RWPE1 (cell line): ENCODE measurements at regions not wholly inside any gene's neighbourhood (a gene's known extent, or its start where the extent isn't known, plus 50 kb on each side); places are given as distances from the start of the nearest gene placed in this dataset.
"Not testable (repeated sequence)": the region's sequence is repeated elsewhere in the genome, so short reads cannot be mapped to it uniquely, and the experiment has no call there.

Experiments used
- CTCF ChIA-PET: fragments of 350-600 bp; sonication (Branson Sonifier 250); formaldehyde crosslinking; extraction: SDS; loops from one replicate; lab custom pipeline; 2021; lab: Yijun Ruan, JAX
- POLR2A ChIA-PET: fragments of 400-600 bp; formaldehyde crosslinking; extraction: SDS; loops from one replicate; lab custom pipeline; 2020; ENCODE audit warnings: antibody characterized with exemption; ENCODE audit not compliant: low non-redundant PET; lab: Yijun Ruan, JAX
- DNase-seq: peaks from one replicate; pipeline ENCODE4 v3.0.0; 2012; ENCODE audit warnings: low spot score
- H3K27ac ChIP-seq: fragments of 450-650 bp; 2 replicates; pipeline ENCODE4 v1.5.1; 2017
- TF ChIP-seq, protein P1 (sequence below): fragments of 450-650 bp; conservative IDR thresholded peaks from 2 replicates; pipeline ENCODE4 v1.5.1; 2017; ENCODE audit warnings: low read depth, mild to moderate bottlenecking

DNA sequence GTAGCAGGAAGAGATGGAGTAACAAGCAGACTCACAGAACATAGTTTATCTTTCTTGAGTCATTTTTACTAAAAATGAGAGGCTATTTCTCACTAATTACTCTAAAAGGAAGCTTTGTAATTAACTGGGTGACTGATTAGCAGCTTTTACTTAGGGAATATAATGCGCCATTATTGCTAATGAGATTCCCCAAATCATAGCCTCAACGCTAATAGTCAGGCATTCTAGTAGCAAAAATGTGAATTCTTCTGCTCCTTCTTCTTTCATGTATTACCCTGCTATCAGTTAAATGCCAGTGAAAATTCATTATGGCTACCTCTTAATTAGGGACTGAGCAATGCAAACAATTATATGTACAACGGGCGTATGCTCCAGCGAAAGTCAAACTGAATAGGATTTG is 349.8 kb downstream of the CDH19 start:
- TF ChIP-seq, protein P1, sequence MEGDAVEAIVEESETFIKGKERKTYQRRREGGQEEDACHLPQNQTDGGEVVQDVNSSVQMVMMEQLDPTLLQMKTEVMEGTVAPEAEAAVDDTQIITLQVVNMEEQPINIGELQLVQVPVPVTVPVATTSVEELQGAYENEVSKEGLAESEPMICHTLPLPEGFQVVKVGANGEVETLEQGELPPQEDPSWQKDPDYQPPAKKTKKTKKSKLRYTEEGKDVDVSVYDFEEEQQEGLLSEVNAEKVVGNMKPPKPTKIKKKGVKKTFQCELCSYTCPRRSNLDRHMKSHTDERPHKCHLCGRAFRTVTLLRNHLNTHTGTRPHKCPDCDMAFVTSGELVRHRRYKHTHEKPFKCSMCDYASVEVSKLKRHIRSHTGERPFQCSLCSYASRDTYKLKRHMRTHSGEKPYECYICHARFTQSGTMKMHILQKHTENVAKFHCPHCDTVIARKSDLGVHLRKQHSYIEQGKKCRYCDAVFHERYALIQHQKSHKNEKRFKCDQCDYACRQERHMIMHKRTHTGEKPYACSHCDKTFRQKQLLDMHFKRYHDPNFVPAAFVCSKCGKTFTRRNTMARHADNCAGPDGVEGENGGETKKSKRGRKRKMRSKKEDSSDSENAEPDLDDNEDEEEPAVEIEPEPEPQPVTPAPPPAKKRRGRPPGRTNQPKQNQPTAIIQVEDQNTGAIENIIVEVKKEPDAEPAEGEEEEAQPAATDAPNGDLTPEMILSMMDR, result no peak
- POLR2A ChIA-PET, result no interaction called here
- no peak overlapping the region for H3K27ac ChIP-seq
- CTCF ChIA-PET, result no interaction called here
- DNase-seq, result no peak

DNA sequence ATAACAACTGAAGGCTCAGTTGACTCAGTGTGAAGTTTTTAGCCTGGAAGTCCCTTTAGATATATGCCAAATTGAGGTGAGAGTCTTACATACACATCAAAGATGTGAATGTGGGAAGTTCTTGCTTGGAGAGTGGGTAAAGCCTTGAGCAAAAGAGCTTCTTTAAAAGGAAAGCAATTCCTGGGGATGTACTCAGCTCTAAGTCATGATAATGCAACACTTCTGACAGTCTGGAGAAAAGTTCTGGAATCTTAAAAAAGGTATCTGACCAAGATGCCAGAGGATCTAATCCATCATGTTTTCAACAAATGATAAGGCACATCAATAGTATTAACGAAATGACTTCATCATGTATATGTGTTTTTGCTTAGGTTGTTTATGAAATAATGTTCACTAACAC is 351.2 kb downstream of the CDH19 start:
- DNase-seq, result no peak
- no peak overlapping the region for H3K27ac ChIP-seq
- ChIA-PET CTCF (interaction anchor here (0.9 kb wide), 1 partner anchor 11 kb away, joined by 4 read pairs; no protein-coding TSS in a partner anchor), POLR2A (no interaction called here)
- TF ChIP-seq, protein P1, result no peak

DNA sequence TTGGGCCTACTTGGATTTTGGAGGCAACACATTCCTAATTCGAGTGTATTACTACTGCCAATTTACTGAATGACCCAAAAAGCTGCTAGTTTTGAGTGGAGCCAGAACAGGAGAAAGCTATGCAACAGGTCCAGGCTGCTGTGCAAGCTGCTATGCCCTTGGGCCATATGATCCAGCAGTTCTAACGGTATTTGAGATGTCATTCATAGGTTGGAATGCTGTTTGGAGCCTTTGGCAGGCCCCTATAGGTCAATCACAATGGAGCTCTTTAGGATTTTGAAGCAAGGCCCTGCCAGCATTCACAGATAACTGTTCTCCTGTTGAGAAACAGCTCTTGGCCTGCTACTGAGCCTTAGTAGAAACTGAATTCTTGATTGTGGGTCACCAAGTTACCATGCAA is 368.7 kb downstream of the CDH19 start:
- CTCF ChIA-PET, result no interaction called here

DNA sequence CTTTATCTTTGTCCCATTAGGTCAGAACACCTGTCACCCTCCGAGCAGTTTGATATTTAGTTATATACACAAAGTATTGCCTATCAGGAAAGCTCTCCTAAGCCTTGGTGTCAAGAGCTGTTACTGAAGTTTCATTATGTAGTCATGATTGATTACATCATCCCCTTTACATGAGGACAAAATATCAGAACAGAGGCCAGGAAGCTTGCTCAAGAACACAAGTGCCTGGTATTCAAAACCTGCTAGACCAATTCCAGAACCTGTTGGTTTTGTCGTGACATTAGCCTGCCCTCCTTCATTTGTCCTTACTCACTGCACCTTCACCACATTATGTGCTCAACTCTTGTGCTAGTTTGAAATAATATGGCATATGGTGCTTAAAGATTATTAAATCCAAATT is 377.1 kb downstream of the CDH19 start:
- CTCF ChIA-PET, result interaction anchor here (0.7 kb wide), 1 partner anchor 14 kb away, joined by 5 read pairs; no protein-coding TSS in a partner anchor
- TF ChIP-seq, protein P1, result no peak
- POLR2A ChIA-PET, result no interaction called here
- no peak for DNase-seq
- H3K27ac ChIP-seq, result no peak overlapping the region

More for the DNA sequence above, 368.7 kb downstream of the CDH19 start:
- no peak for DNase-seq
- H3K27ac ChIP-seq, result no peak overlapping the region
- POLR2A ChIA-PET, result no interaction called here
- TF ChIP-seq, protein P1, result no peak

DNA sequence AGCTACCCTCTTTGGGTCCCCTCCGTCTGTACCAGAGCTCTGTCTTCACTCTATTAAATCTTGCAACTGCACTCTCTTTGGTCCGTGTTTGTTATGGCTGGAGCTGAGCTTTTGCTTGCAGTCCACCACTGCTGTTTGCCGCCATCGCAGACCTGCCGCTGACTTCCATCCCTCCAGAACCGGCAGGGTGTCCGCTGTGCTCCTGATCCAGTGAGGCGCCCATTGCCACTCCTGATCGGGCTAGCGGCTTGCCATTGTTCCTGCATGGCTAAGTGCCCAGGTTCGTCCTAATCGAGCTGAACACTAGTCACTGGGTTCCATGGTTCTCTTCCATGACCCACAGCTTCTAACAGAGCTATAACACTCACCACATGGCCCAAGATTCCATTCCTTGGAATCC is 380.6 kb downstream of the CDH19 start:
- CTCF ChIA-PET, POLR2A ChIA-PET, H3K27ac ChIP-seq, DNase-seq: not testable (repeated sequence)

DNA sequence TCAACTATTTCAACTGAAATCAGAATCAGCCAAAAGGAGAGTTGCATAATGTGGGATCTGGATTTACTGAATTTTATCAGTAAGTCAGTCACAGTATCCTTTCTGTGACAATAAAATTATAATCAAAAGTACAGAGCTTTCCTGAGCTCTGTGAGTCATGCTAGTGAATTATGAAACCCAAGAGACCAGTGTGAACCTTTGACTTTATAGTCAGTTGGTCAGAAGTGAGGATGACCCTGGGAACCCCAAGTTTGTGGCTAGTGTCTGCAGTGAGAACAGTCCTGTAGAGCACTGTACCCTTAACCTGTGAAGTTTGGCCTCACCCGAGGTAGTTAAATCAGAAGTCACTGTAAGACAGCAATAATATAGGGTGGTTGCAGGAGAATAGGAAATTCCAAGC is 381.7 kb downstream of the CDH19 start:
- ChIA-PET POLR2A (no interaction called here), CTCF (no interaction called here)
- TF ChIP-seq, protein P1, result no peak
- DNase-seq, result no peak
- no peak overlapping the region for H3K27ac ChIP-seq

DNA sequence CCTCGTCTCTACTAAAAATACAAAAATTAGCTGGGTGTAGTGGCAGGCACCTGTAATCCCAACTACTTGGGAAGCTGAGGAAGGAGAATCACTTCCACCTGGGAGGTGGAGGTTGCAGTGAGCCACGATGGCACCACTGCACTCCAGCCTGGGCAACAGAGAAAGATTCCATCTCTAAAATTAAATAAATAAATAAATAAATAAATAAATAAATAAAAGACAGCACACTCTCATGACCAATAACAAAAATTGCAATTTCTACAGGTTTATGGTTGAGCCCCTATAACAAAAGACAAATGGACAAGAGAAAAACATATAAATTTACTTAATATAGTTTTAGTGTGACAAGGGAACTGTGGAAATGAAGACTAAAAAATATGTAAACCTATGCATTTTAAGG is 384.1 kb downstream of the CDH19 start:
- DNase-seq, result no peak
- TF ChIP-seq, protein P1, result no peak
- ChIA-PET POLR2A (no interaction called here), CTCF (no interaction called here)
- H3K27ac ChIP-seq, result no peak overlapping the region
